LoVo (cell line): ENCODE measurements at regions not wholly inside any gene's neighbourhood (a gene's known extent, or its start where the extent isn't known, plus 50 kb on each side); places are given as distances from the start of the nearest gene placed in this dataset.
"Not testable (repeated sequence)": the region's sequence is repeated elsewhere in the genome, so short reads cannot be mapped to it uniquely, and the experiment has no call there.

Experiments used
- DNase-seq: peaks from one replicate; pipeline ENCODE4 v3.0.0-alpha.2; 2016; ENCODE audit warnings: low spot score

- no peak for DNase-seq
These were observed 130.9 kb downstream of the RELL1 start for GRCh38 chr4:37555322-37555721.

- not testable (repeated sequence) for DNase-seq
These were observed 136.3 kb downstream of the RELL1 start for GRCh38 chr4:37549866-37550265.

GRCh38 chr4:37549041-37549440 lies 137.1 kb downstream of the RELL1 start:
- DNase-seq, result no peak

GRCh38 chr4:37546586-37546985 lies 139.6 kb downstream of the RELL1 start:
- DNase-seq, result no peak

- DNase-seq, result no peak
These were observed 143.5 kb downstream of the RELL1 start for GRCh38 chr4:37542706-37543105.

- no peak for DNase-seq
These were observed 144.2 kb downstream of the RELL1 start for GRCh38 chr4:37541956-37542355.

GRCh38 chr4:37540486-37540885 lies 145.7 kb downstream of the RELL1 start:
- no peak for DNase-seq

- no peak for DNase-seq
These were observed 147.2 kb downstream of the RELL1 start for GRCh38 chr4:37538931-37539330.

GRCh38 chr4:37537484-37537883 lies 148.7 kb downstream of the RELL1 start:
- DNase-seq, result no peak

- no peak for DNase-seq
These were observed 150.3 kb downstream of the RELL1 start for GRCh38 chr4:37535872-37536271.

GRCh38 chr4:37533286-37534033 lies 152.7 kb downstream of the RELL1 start:
- peak; percentile 41 for DNase-seq

GRCh38 chr4:37531151-37531550 lies 155.0 kb downstream of the RELL1 start:
- no peak for DNase-seq

GRCh38 chr4:37530451-37530850 lies 155.7 kb downstream of the RELL1 start:
- no peak for DNase-seq

- no peak for DNase-seq
These were observed 157.8 kb downstream of the RELL1 start for GRCh38 chr4:37528166-37528885.

- no peak for DNase-seq
These were observed 161.9 kb downstream of the RELL1 start for GRCh38 chr4:37524267-37524666.

- no peak for DNase-seq
These were observed 163.2 kb downstream of the RELL1 start for GRCh38 chr4:37522996-37523395.

GRCh38 chr4:37517326-37517725 lies 168.8 kb downstream of the RELL1 start:
- no peak for DNase-seq

GRCh38 chr4:37516057-37516775 lies 170.0 kb downstream of the RELL1 start:
- DNase-seq, result no peak

GRCh38 chr4:37510626-37511025 lies 175.6 kb downstream of the RELL1 start:
- DNase-seq, result no peak

- no peak for DNase-seq
These were observed 182.9 kb downstream of the RELL1 start for GRCh38 chr4:37503261-37503660.

- no peak for DNase-seq
These were observed 184.1 kb downstream of the RELL1 start for GRCh38 chr4:37502070-37502469.
